ENCODE measurements at regions not wholly inside any gene's neighbourhood (a gene's known extent, or its start where the extent isn't known, plus 50 kb on each side); places are given as distances from the start of the nearest gene placed in this dataset.
"Not testable (repeated sequence)": the region's sequence is repeated elsewhere in the genome, so short reads cannot be mapped to it uniquely, and the experiment has no call there.

GRCh38 chr5:135093483-135093882 is 59.5 kb upstream of the PITX1 start:
- not testable (repeated sequence) for H3K27ac ChIP-seq (ENCODE audit: low read depth, low read length); H3K4me1 ChIP-seq (ENCODE audit: control insufficient read depth, insufficient read depth, low read length); H3K4me3 ChIP-seq (ENCODE audit: low read length); H3K27me3 ChIP-seq (ENCODE audit: control insufficient read depth, insufficient read depth, low read length); H3K9ac ChIP-seq (ENCODE audit: low read length); H3K36me3 ChIP-seq (ENCODE audit: control insufficient read depth, insufficient read depth, low read length)

- Histone ChIP-seq H3K4me1 (ENCODE audit: control insufficient read depth, insufficient read depth, low read length) (no peaks in the 10 kb centered on the region), H3K9ac (ENCODE audit: low read length) (no peak overlapping the region), H3K27ac (ENCODE audit: low read depth, low read length) (no peak overlapping the region), H3K4me3 (ENCODE audit: low read length) (no peak overlapping the region), H3K27me3 (ENCODE audit: control insufficient read depth, insufficient read depth, low read length) (no peaks in the 10 kb centered on the region), H3K36me3 (ENCODE audit: control insufficient read depth, insufficient read depth, low read length) (no peaks in the 10 kb centered on the region)
Observed at GRCh38 chr5:135092476-135092875, 58.4 kb upstream of the PITX1 start.

- no peaks in the 10 kb centered on the region for H3K4me1 ChIP-seq (ENCODE audit: control insufficient read depth, insufficient read depth, low read length)
- H3K27me3 ChIP-seq (ENCODE audit: control insufficient read depth, insufficient read depth, low read length): no peaks in the 10 kb centered on the region
- no peak overlapping the region for H3K27ac ChIP-seq (ENCODE audit: low read depth, low read length)
- no peak overlapping the region for H3K9ac ChIP-seq (ENCODE audit: low read length)
- H3K4me3 ChIP-seq (ENCODE audit: low read length): no peak overlapping the region
- no peaks in the 10 kb centered on the region for H3K36me3 ChIP-seq (ENCODE audit: control insufficient read depth, insufficient read depth, low read length)
Observed at GRCh38 chr5:135091286-135091685, 57.3 kb upstream of the PITX1 start.

GRCh38 chr5:135089912-135090311 is 55.9 kb upstream of the PITX1 start:
- Histone ChIP-seq H3K4me1 (ENCODE audit: control insufficient read depth, insufficient read depth, low read length) (no peaks in the 10 kb centered on the region), H3K9ac (ENCODE audit: low read length) (no peak overlapping the region), H3K27me3 (ENCODE audit: control insufficient read depth, insufficient read depth, low read length) (no peaks in the 10 kb centered on the region), H3K4me3 (ENCODE audit: low read length) (no peak overlapping the region), H3K36me3 (ENCODE audit: control insufficient read depth, insufficient read depth, low read length) (no peaks in the 10 kb centered on the region), H3K27ac (ENCODE audit: low read depth, low read length) (no peak overlapping the region)

GRCh38 chr5:135088911-135089310 is 54.9 kb upstream of the PITX1 start:
- Histone ChIP-seq H3K27ac (ENCODE audit: low read depth, low read length) (no peak overlapping the region), H3K4me1 (ENCODE audit: control insufficient read depth, insufficient read depth, low read length) (no peaks in the 10 kb centered on the region), H3K27me3 (ENCODE audit: control insufficient read depth, insufficient read depth, low read length) (no peaks in the 10 kb centered on the region), H3K9ac (ENCODE audit: low read length) (no peak overlapping the region), H3K36me3 (ENCODE audit: control insufficient read depth, insufficient read depth, low read length) (no peaks in the 10 kb centered on the region), H3K4me3 (ENCODE audit: low read length) (no peak overlapping the region)

- no peak overlapping the region for H3K9ac ChIP-seq (ENCODE audit: low read length)
- H3K4me1 ChIP-seq (ENCODE audit: control insufficient read depth, insufficient read depth, low read length): no peaks in the 10 kb centered on the region
- H3K4me3 ChIP-seq (ENCODE audit: low read length): no peak overlapping the region
- H3K36me3 ChIP-seq (ENCODE audit: control insufficient read depth, insufficient read depth, low read length): no peaks in the 10 kb centered on the region
- H3K27me3 ChIP-seq (ENCODE audit: control insufficient read depth, insufficient read depth, low read length): no peaks in the 10 kb centered on the region
- no peak overlapping the region for H3K27ac ChIP-seq (ENCODE audit: low read depth, low read length)
Observed at GRCh38 chr5:135087950-135088349, 53.9 kb upstream of the PITX1 start.

GRCh38 chr5:135085936-135086725 is 52.1 kb upstream of the PITX1 start:
- Histone ChIP-seq H3K27ac (ENCODE audit: low read depth, low read length) (no peak overlapping the region), H3K4me3 (ENCODE audit: low read length) (no peak overlapping the region), H3K36me3 (ENCODE audit: control insufficient read depth, insufficient read depth, low read length) (no peaks in the 10 kb centered on the region), H3K9ac (ENCODE audit: low read length) (no peak overlapping the region), H3K4me1 (ENCODE audit: control insufficient read depth, insufficient read depth, low read length) (no peaks in the 10 kb centered on the region), H3K27me3 (ENCODE audit: control insufficient read depth, insufficient read depth, low read length) (no peaks in the 10 kb centered on the region)

- H3K27ac ChIP-seq (ENCODE audit: low read depth, low read length): no peak overlapping the region
- no peaks in the 10 kb centered on the region for H3K27me3 ChIP-seq (ENCODE audit: control insufficient read depth, insufficient read depth, low read length)
- H3K9ac ChIP-seq (ENCODE audit: low read length): no peak overlapping the region
- no peak overlapping the region for H3K4me3 ChIP-seq (ENCODE audit: low read length)
- H3K36me3 ChIP-seq (ENCODE audit: control insufficient read depth, insufficient read depth, low read length): no peaks in the 10 kb centered on the region
- H3K4me1 ChIP-seq (ENCODE audit: control insufficient read depth, insufficient read depth, low read length): no peaks in the 10 kb centered on the region
Observed at GRCh38 chr5:135085133-135085935, 51.3 kb upstream of the PITX1 start.
